Aorta (tissue), 5 donors: ENCODE measurements at regions not wholly inside any gene's neighbourhood (a gene's known extent, or its start where the extent isn't known, plus 50 kb on each side); places are given as distances from the start of the nearest gene placed in this dataset.
"Not testable (repeated sequence)": the region's sequence is repeated elsewhere in the genome, so short reads cannot be mapped to it uniquely, and the experiment has no call there.

Source experiments
- ATAC-seq: fragments of 200-7000 bp; cut with Tn5 transposase; one replicate; pipeline ENCODE4 v1.9.1; 2022; ENCODE audit warnings: moderate library complexity; ENCODE audit not compliant: low FRiP score
- DNase-seq, 2 donors: peaks; one replicate each; pipeline ENCODE4 v3.0.0-alpha.2; 2020
- H3K27ac ChIP-seq, 2 donors: one replicate each; pipeline ENCODE4 v1.5.1; 2013; ENCODE audit warnings: low read length in 2 of 2, mild to moderate bottlenecking in 2 of 2, moderate library complexity in 2 of 2, control low read depth in 1 of 2, inconsistent platforms in 1 of 2, low read depth in 1 of 2
- H3K27me3 ChIP-seq, 2 donors: one replicate each; pipeline ENCODE4 v1.6.1; 2013; ENCODE audit warnings: control low read depth in 1 of 2, low read length in 1 of 2, mild to moderate bottlenecking in 1 of 2, moderate library complexity in 1 of 2; ENCODE audit not compliant: insufficient read depth in 2 of 2, control insufficient read depth in 1 of 2
- H3K36me3 ChIP-seq, 2 donors: one replicate each; pipeline ENCODE4 v1.6.1; 2013; ENCODE audit warnings: control low read depth in 1 of 2, low read length in 1 of 2, mild to moderate bottlenecking in 1 of 2; ENCODE audit not compliant: insufficient read depth in 2 of 2, control insufficient read depth in 1 of 2
- H3K4me1 ChIP-seq, 2 donors: one replicate each; pipeline ENCODE4 v1.6.1; 2013; ENCODE audit warnings: low read length in 2 of 2, control low read depth in 1 of 2, mild to moderate bottlenecking in 1 of 2, moderate library complexity in 1 of 2; ENCODE audit not compliant: insufficient read depth in 2 of 2, control insufficient read depth in 1 of 2
- H3K4me3 ChIP-seq, 2 donors: one replicate each; pipeline ENCODE4 v1.5.1; 2013; ENCODE audit warnings: low read length in 2 of 2, control low read depth in 1 of 2, mild to moderate bottlenecking in 1 of 2
- H3K9me3 ChIP-seq: one replicate; pipeline ENCODE4 v1.6.1; 2013; ENCODE audit warnings: mild to moderate bottlenecking, low read length; ENCODE audit not compliant: control insufficient read depth
- WGBS, 2 donors: extraction: QIAGEN DNeasy Blood & Tissue Kit; methylation state at CpG; one replicate each; pipeline ENCODE4 v1.1.7; 2013; 5-methylcytosine and 5-hydroxymethylcytosine counted together
- intact Hi-C, 2 donors: fragments of 100-400 bp; cut with DNase I; formaldehyde crosslinking; loops; one replicate each; pipeline versions ENCODE4 v1.14.2 to v1.15.0; 2022
- donor health status: healthy with polysubstance abuse.
- donor health status: Bipolar disorder and iron deficiency.
- donor health status: DM: no; HTN: no; CAD: no.
- donor health status: DM: no; HTN: no; CAD: no.
- donor health status: DM: yes; HTN: yes; CAD: no.

- H3K4me3 ChIP-seq, intact Hi-C loops, H3K9me3 ChIP-seq, H3K27me3 ChIP-seq, DNase-seq, H3K4me1 ChIP-seq, ATAC-seq, H3K27ac ChIP-seq, H3K36me3 ChIP-seq: not testable (repeated sequence)
- WGBS, 2 donors: 95% methylated on average over 15 of the region's 15 CpGs
These were observed 178.7 kb upstream of the KAZN start for GRCh38 chr1:14419778-14420218.

GRCh38 chr1:14420686-14421085 is 177.8 kb upstream of the KAZN start:
- no peaks in the 10 kb centered on the region for H3K36me3 ChIP-seq
- no peak for ATAC-seq
- H3K9me3 ChIP-seq: no peaks in the 10 kb centered on the region
- 96% methylated on average over 20 to 26 of the region's 26 CpGs for WGBS, 2 donors
- intact Hi-C loops: no loop called here
- H3K4me1 ChIP-seq: no peaks in the 10 kb centered on the region
- no peak overlapping the region for H3K27ac ChIP-seq
- H3K4me3 ChIP-seq: no peak overlapping the region
- no peaks in the 10 kb centered on the region for H3K27me3 ChIP-seq
- no peak for DNase-seq

GRCh38 chr1:14421295-14421976 is 177.0 kb upstream of the KAZN start:
- intact Hi-C loops: no loop called here
- DNase-seq (no peak), ATAC-seq (no peak)

GRCh38 chr1:14421977-14422609 is 176.4 kb upstream of the KAZN start:
- Histone ChIP-seq H3K9me3 (no peaks in the 10 kb centered on the region), H3K36me3 (no peaks in the 10 kb centered on the region), H3K4me3 (no peak overlapping the region), H3K4me1 (no peaks in the 10 kb centered on the region), H3K27me3 (no peaks in the 10 kb centered on the region), H3K27ac (no peak overlapping the region)
- intact Hi-C loops: no loop called here
- WGBS, 2 donors: 86 to 88% methylated on average over 9 of the region's 9 CpGs
- ATAC-seq (no peak), DNase-seq (no peak)

More at GRCh38 chr1:14421295-14421976, 177.0 kb upstream of the KAZN start:
- no peak overlapping the region for H3K4me3 ChIP-seq
- no peak overlapping the region for H3K27ac ChIP-seq
- H3K27me3 ChIP-seq: no peaks in the 10 kb centered on the region
- no peaks in the 10 kb centered on the region for H3K9me3 ChIP-seq
- no peaks in the 10 kb centered on the region for H3K36me3 ChIP-seq
- no peaks in the 10 kb centered on the region for H3K4me1 ChIP-seq
- 87% methylated on average over 5 of the region's 5 CpGs for WGBS, 2 donors

- Histone ChIP-seq H3K9me3 (no peaks in the 10 kb centered on the region), H3K4me1 (no peaks in the 10 kb centered on the region), H3K4me3 (no peak overlapping the region), H3K27me3 (no peaks in the 10 kb centered on the region), H3K27ac (no peak overlapping the region), H3K36me3 (no peaks in the 10 kb centered on the region)
- DNase-seq: no peak
- 92 to 94% methylated on average over 9 of the region's 9 CpGs for WGBS, 2 donors
- no peak for ATAC-seq
- intact Hi-C loops: no loop called here
These were observed 174.0 kb upstream of the KAZN start for GRCh38 chr1:14424325-14425002.

- Histone ChIP-seq H3K4me3 (no peak overlapping the region), H3K4me1 (no peaks in the 10 kb centered on the region), H3K36me3 (no peaks in the 10 kb centered on the region), H3K9me3 (no peaks in the 10 kb centered on the region), H3K27me3 (no peaks in the 10 kb centered on the region), H3K27ac (no peak overlapping the region)
- 88 to 93% methylated on average over 2 of the region's 2 CpGs for WGBS, 2 donors
- intact Hi-C loops: no loop called here
- no peak for DNase-seq
- ATAC-seq: no peak
These were observed 171.6 kb upstream of the KAZN start for GRCh38 chr1:14426854-14427253.

- WGBS, 2 donors: 88 to 89% methylated on average over 9 of the region's 9 CpGs
These were observed 168.9 kb upstream of the KAZN start for GRCh38 chr1:14429577-14429976.

GRCh38 chr1:14432728-14433127 is 165.8 kb upstream of the KAZN start:
- H3K4me3 ChIP-seq, DNase-seq, H3K27me3 ChIP-seq, H3K27ac ChIP-seq, H3K9me3 ChIP-seq, ATAC-seq, H3K36me3 ChIP-seq, H3K4me1 ChIP-seq, intact Hi-C loops: not testable (repeated sequence)
- WGBS, 2 donors: 96% methylated on average over 3 of the region's 3 CpGs

More at GRCh38 chr1:14429577-14429976, 168.9 kb upstream of the KAZN start:
- intact Hi-C loops: no loop called here
- H3K4me3 ChIP-seq: no peak overlapping the region
- H3K27me3 ChIP-seq: no peaks in the 10 kb centered on the region
- no peaks in the 10 kb centered on the region for H3K36me3 ChIP-seq
- no peak for DNase-seq
- no peaks in the 10 kb centered on the region for H3K9me3 ChIP-seq
- H3K4me1 ChIP-seq: no peaks in the 10 kb centered on the region
- ATAC-seq: no peak
- no peak overlapping the region for H3K27ac ChIP-seq
